ENCODE measurements at regions not wholly inside any gene's neighbourhood (a gene's known extent, or its start where the extent isn't known, plus 50 kb on each side); places are given as distances from the start of the nearest gene placed in this dataset.

- Histone ChIP-seq H3K4me1 (ENCODE audit: insufficient read depth, low read length) (no peaks in the 10 kb centered on the region), H2AFZ (ENCODE audit: low read length) (no peak overlapping the region), H3K9me3 (ENCODE audit: low read length) (no peaks in the 10 kb centered on the region), H4K20me1 (ENCODE audit: insufficient read depth, low read length) (no peaks in the 10 kb centered on the region), H3K4me3 (replicated peaks in 1 of 3; ENCODE audit: insufficient read depth in 1 of 3, low read depth in 2 of 3, low read length in 3 of 3) (no peak overlapping the region), H3K9ac (ENCODE audit: insufficient read depth, low read depth, low read length) (no peak overlapping the region), H3K27me3 (ENCODE audit: control insufficient read depth in 1 of 2, insufficient read depth in 2 of 2, low read length in 2 of 2) (no peaks in the 10 kb centered on the region), H3K27ac (ENCODE audit: extremely low read length, insufficient read depth, low read length) (no peak overlapping the region), H3K79me2 (ENCODE audit: insufficient read depth, low read length) (no peaks in the 10 kb centered on the region), H3K36me3 (replicated peaks in 1 of 2; ENCODE audit: control insufficient read depth in 1 of 2, insufficient read depth in 2 of 2, low read length in 2 of 2) (no peaks in the 10 kb centered on the region), H3K4me2 (ENCODE audit: low read depth, low read length) (no peak overlapping the region)
- intact Hi-C loops (cut with micrococcal nuclease; ENCODE audit: unreplicated experiment) (no loop called here), in situ Hi-C loops (cut with HindIII; ENCODE audit: extremely low pct_ligation_motif_present, low pct_unique_long_range_greater_than_20kb) (loop anchor here (25.0 kb wide), 2 partner anchors 1065 to 1265 kb away; partner anchors contain the start of gene ALG10)
- POLR2A ChIA-PET = interaction anchor here (1.0 kb wide), 1 partner anchor 1074 kb away, joined by 4 read pairs; the partner anchor contains the start of gene ALG10
- ATAC-seq (0 out of 3 replicates have a peak, but pooled peaks have one; percentile 31), DNase-seq (ENCODE audit: low spot score) (peak; percentile 9), FAIRE-seq (no peak)
- CTCF ChIA-PET (ENCODE audit: low intra/inter-chr PET ratio, low total read pairs) = no interaction called here
- no TSS peak for BruUV-seq (replicated peaks)
- 53% methylated on average over 4 of the region's 4 CpGs for WGBS (ENCODE audit: low lambda C conversion rate)
- TF ChIP-seq STAG1 (CRISPR knock-in tag; IDR thresholded peaks at IDR 0.05) = peak; percentile 60
- TF ChIP-seq MEIS1 (CRISPR knock-in tag; IDR thresholded peaks at IDR 0.05; ENCODE audit: borderline replicate concordance) = no peak
- peak; percentile 36 for TF ChIP-seq CTCF (CRISPR knock-in tag; IDR thresholded peaks at IDR 0.05)
These were observed 50.9 kb upstream of the PKP2 start for GRCh38 chr12:32947206-32948067.

GRCh38 chr12:32946504-32947131 is 50.0 kb upstream of the PKP2 start:
- no peak for DNase-seq (ENCODE audit: low spot score)
- Histone ChIP-seq H3K4me1 (ENCODE audit: insufficient read depth, low read length) (no peaks in the 10 kb centered on the region), H3K79me2 (ENCODE audit: insufficient read depth, low read length) (no peaks in the 10 kb centered on the region), H3K36me3 (replicated peaks in 1 of 2; ENCODE audit: control insufficient read depth in 1 of 2, insufficient read depth in 2 of 2, low read length in 2 of 2) (no peaks in the 10 kb centered on the region), H2AFZ (ENCODE audit: low read length) (no peak overlapping the region), H3K9ac (ENCODE audit: insufficient read depth, low read depth, low read length) (no peak overlapping the region), H3K4me3 (replicated peaks in 1 of 3; ENCODE audit: insufficient read depth in 1 of 3, low read depth in 2 of 3, low read length in 3 of 3) (no peak overlapping the region), H3K4me2 (ENCODE audit: low read depth, low read length) (no peak overlapping the region), H3K9me3 (ENCODE audit: low read length) (no peaks in the 10 kb centered on the region), H4K20me1 (ENCODE audit: insufficient read depth, low read length) (no peaks in the 10 kb centered on the region), H3K27me3 (ENCODE audit: control insufficient read depth in 1 of 2, insufficient read depth in 2 of 2, low read length in 2 of 2) (no peaks in the 10 kb centered on the region), H3K27ac (ENCODE audit: extremely low read length, insufficient read depth, low read length) (no peak overlapping the region)
- in situ Hi-C loops (cut with HindIII; ENCODE audit: extremely low pct_ligation_motif_present, low pct_unique_long_range_greater_than_20kb) (loop anchor here (25.0 kb wide), 2 partner anchors 1066 to 1266 kb away; partner anchors contain the start of gene ALG10), intact Hi-C loops (cut with micrococcal nuclease; ENCODE audit: unreplicated experiment) (no loop called here)
- no peak for FAIRE-seq
- TF ChIP-seq ZSCAN22 (CRISPR knock-in tag; IDR thresholded peaks at IDR 0.05) (no peak), HCFC1 (IDR thresholded peaks at IDR 0.05; ENCODE audit: low read depth, low read length) (no peak), ZNF30 (CRISPR knock-in tag; IDR thresholded peaks at IDR 0.05) (no peak), ZNF276 (CRISPR knock-in tag; IDR thresholded peaks at IDR 0.05; ENCODE audit: low read depth) (no peak)
- BruUV-seq (replicated peaks) = no TSS peak
- WGBS (ENCODE audit: low lambda C conversion rate) = 9% methylated on average over 6 of the region's 6 CpGs
- ATAC-seq = no peak
- ChIA-PET CTCF (ENCODE audit: low intra/inter-chr PET ratio, low total read pairs) (no interaction called here), POLR2A (interaction anchor here (1.0 kb wide), 1 partner anchor 1075 kb away, joined by 4 read pairs; the partner anchor contains the start of gene ALG10)
